Mesenchymal stem cell (in vitro differentiated cells and primary cell): ENCODE measurements at regions not wholly inside any gene's neighbourhood (a gene's known extent, or its start where the extent isn't known, plus 50 kb on each side); places are given as distances from the start of the nearest gene placed in this dataset.

Experiments used
- DNase-seq: peaks from one replicate; pipeline ENCODE4 v3.0.0-alpha.2; 2013
- H2AFZ ChIP-seq: one replicate; pipeline ENCODE4 v1.6.1; 2013; ENCODE audit warnings: low read depth, mild to moderate bottlenecking, control low read depth, inconsistent platforms, low read length, moderate library complexity
- H2AK5ac ChIP-seq: 2 replicates; pipeline ENCODE4 v1.6.1; 2013; ENCODE audit warnings: low read length, moderate library complexity, mild to moderate bottlenecking, inconsistent platforms; ENCODE audit not compliant: severe bottlenecking
- H2BK120ac ChIP-seq: one replicate; pipeline ENCODE4 v1.6.1; 2013; ENCODE audit warnings: low read depth, mild to moderate bottlenecking, inconsistent platforms, low read length, moderate library complexity
- H2BK12ac ChIP-seq, 2 experiments: one replicate each; pipeline ENCODE4 v1.6.1; 2013; ENCODE audit warnings: inconsistent platforms in 2 of 2, low read length in 2 of 2, mild to moderate bottlenecking in 2 of 2, moderate library complexity in 2 of 2, control low read depth in 1 of 2
- H2BK15ac ChIP-seq: one replicate; pipeline ENCODE4 v1.6.1; 2013; ENCODE audit warnings: mild to moderate bottlenecking, low read depth, inconsistent platforms; ENCODE audit not compliant: poor library complexity, severe bottlenecking
- H2BK5ac ChIP-seq: 2 replicates; pipeline ENCODE4 v1.6.1; 2013; ENCODE audit warnings: low read depth, mild to moderate bottlenecking, low read length, control low read depth, inconsistent platforms; ENCODE audit not compliant: poor library complexity, severe bottlenecking
- H3K14ac ChIP-seq, 2 experiments: one replicate each; pipeline ENCODE4 v1.6.1; 2013; ENCODE audit warnings: inconsistent platforms in 2 of 2, low read length in 2 of 2, control low read depth in 1 of 2, mild to moderate bottlenecking in 1 of 2, moderate library complexity in 1 of 2
- H3K18ac ChIP-seq, 2 experiments: one replicate each; pipeline ENCODE4 v1.6.1; 2013; ENCODE audit warnings: inconsistent platforms in 2 of 2, low read length in 2 of 2, control low read depth in 1 of 2, low read depth in 1 of 2, mild to moderate bottlenecking in 1 of 2
- H3K23ac ChIP-seq, 2 experiments: one replicate each; pipeline ENCODE4 v1.6.1; 2013; ENCODE audit warnings: inconsistent platforms in 2 of 2, low read length in 2 of 2, mild to moderate bottlenecking in 2 of 2, moderate library complexity in 2 of 2, control low read depth in 1 of 2
- H3K27ac ChIP-seq: 2 replicates; pipeline ENCODE4 v1.5.1; 2013; ENCODE audit warnings: mild to moderate bottlenecking, moderate library complexity, low read length, control low read depth, inconsistent platforms; ENCODE audit not compliant: poor library complexity, severe bottlenecking
- H3K27me3 ChIP-seq, 2 experiments: 2 replicates each; pipeline versions ENCODE4 v1.6.1 to v1.7.0; 2013; ENCODE audit warnings: low read length in 2 of 2, mild to moderate bottlenecking in 2 of 2, moderate library complexity in 2 of 2, control low read depth in 1 of 2, inconsistent platforms in 1 of 2; ENCODE audit not compliant: control insufficient read depth in 1 of 2, insufficient read depth in 1 of 2
- H3K36me3 ChIP-seq, 2 experiments: 2 replicates each; pipeline versions ENCODE4 v1.6.1 to v1.7.0; 2013; ENCODE audit warnings: low read length in 2 of 2, control low read depth in 1 of 2, inconsistent platforms in 1 of 2, low read depth in 1 of 2, mild to moderate bottlenecking in 1 of 2; ENCODE audit not compliant: insufficient read depth in 2 of 2, control insufficient read depth in 1 of 2
- H3K4ac ChIP-seq, 2 experiments: one replicate each; pipeline ENCODE4 v1.6.1; 2013; ENCODE audit warnings: inconsistent platforms in 2 of 2, low read length in 2 of 2, mild to moderate bottlenecking in 2 of 2, moderate library complexity in 2 of 2, control low read depth in 1 of 2, low read depth in 1 of 2
- H3K4me1 ChIP-seq: 2 replicates; pipeline ENCODE4 v1.6.1; 2013; ENCODE audit warnings: low read depth, low read length, control low read depth; ENCODE audit not compliant: control insufficient read depth, insufficient read depth
- H3K4me2 ChIP-seq: 2 replicates; pipeline ENCODE4 v1.6.1; 2013; ENCODE audit warnings: low read length, mild to moderate bottlenecking, inconsistent platforms; ENCODE audit not compliant: poor library complexity, severe bottlenecking
- H3K4me3 ChIP-seq, 2 experiments: 2 replicates each; pipeline versions ENCODE4 v1.5.1 to v1.7.0; 2013; ENCODE audit warnings: low read length in 2 of 2, mild to moderate bottlenecking in 2 of 2, control low read depth in 1 of 2, low read depth in 1 of 2; ENCODE audit not compliant: insufficient read depth in 1 of 2
- H3K79me1 ChIP-seq: replicated peaks from 2 replicates; pipeline ENCODE4 v1.6.1; 2013; ENCODE audit warnings: mild to moderate bottlenecking, control low read depth, low read length, inconsistent platforms; ENCODE audit not compliant: poor library complexity, severe bottlenecking
- H3K9ac ChIP-seq: 2 replicates; pipeline ENCODE4 v1.7.0; 2013; ENCODE audit warnings: mild to moderate bottlenecking, low read length, moderate library complexity
- H3K9me3 ChIP-seq: 2 replicates; pipeline ENCODE4 v1.7.0; 2013; ENCODE audit warnings: mild to moderate bottlenecking, low read length; ENCODE audit not compliant: control insufficient read depth
- H4K8ac ChIP-seq: one replicate; pipeline ENCODE4 v1.6.1; 2013; ENCODE audit warnings: inconsistent platforms, mild to moderate bottlenecking, low read length, moderate library complexity
- H4K91ac ChIP-seq: one replicate; pipeline ENCODE4 v1.6.1; 2013; ENCODE audit warnings: mild to moderate bottlenecking, low read length, inconsistent platforms
- WGBS: methylation state at CpG from one replicate; pipeline ENCODE4 v1.1.7; 2013; ENCODE audit warnings: mixed read lengths; 5-methylcytosine and 5-hydroxymethylcytosine counted together

- Histone ChIP-seq H3K4ac (no peak overlapping the region), H3K9ac (peak overlapping the region; percentile 17), H3K4me2 (no peak overlapping the region), H3K4me1 (no peaks in the 10 kb centered on the region), H4K8ac (no peak overlapping the region), H3K9me3 (no peaks in the 10 kb centered on the region), H3K23ac (no peak overlapping the region), H2AFZ (no peak overlapping the region), H4K91ac (no peak overlapping the region), H3K36me3 (no peaks in the 10 kb centered on the region), H2BK120ac (no peak overlapping the region), H3K14ac (no peak overlapping the region), H3K79me1 (no peaks in the 10 kb centered on the region), H2AK5ac (no peak overlapping the region), H2BK15ac (no peak overlapping the region), H2BK5ac (no peak overlapping the region), H3K27ac (no peak overlapping the region), H2BK12ac (no peak overlapping the region), H3K18ac (no peak overlapping the region), H3K27me3 (peaks cover 0 to 2% of the 10 kb centered on the region in 2 experiments), H3K4me3 (peak overlapping the region in 1 of 2 experiments; percentile 26)
- WGBS = 90% methylated on average over 5 of the region's 6 CpGs
- no peak for DNase-seq
These were observed 80.1 kb downstream of the RBM43 start for GRCh38 chr2:151181524-151181923.

- H2AFZ ChIP-seq = no peak overlapping the region
These were observed 81.5 kb downstream of the RBM43 start for GRCh38 chr2:151180123-151180522.

GRCh38 chr2:151178207-151178606 is 83.5 kb downstream of the RBM43 start:
- Histone ChIP-seq H3K9me3 (no peaks in the 10 kb centered on the region), H2AFZ (no peak overlapping the region), H3K4me3 (no peak overlapping the region), H3K27ac (no peak overlapping the region), H2BK15ac (no peak overlapping the region), H3K36me3 (no peaks in the 10 kb centered on the region), H4K91ac (no peak overlapping the region), H3K18ac (no peak overlapping the region), H2AK5ac (no peak overlapping the region), H2BK12ac (no peak overlapping the region), H3K79me1 (no peaks in the 10 kb centered on the region), H3K9ac (no peak overlapping the region), H3K4ac (no peak overlapping the region), H2BK120ac (no peak overlapping the region), H3K23ac (no peak overlapping the region), H2BK5ac (no peak overlapping the region), H3K27me3 (peaks cover 0 to 16% of the 10 kb centered on the region in 2 experiments), H3K14ac (no peak overlapping the region), H4K8ac (no peak overlapping the region), H3K4me2 (no peak overlapping the region), H3K4me1 (no peaks in the 10 kb centered on the region)
- no peak for DNase-seq
- WGBS = 75% methylated on average over 4 of the region's 5 CpGs

More at GRCh38 chr2:151180123-151180522, 81.5 kb downstream of the RBM43 start:
- Histone ChIP-seq H2BK12ac (no peak overlapping the region), H3K9me3 (no peaks in the 10 kb centered on the region), H4K8ac (no peak overlapping the region), H2BK15ac (no peak overlapping the region), H3K36me3 (no peaks in the 10 kb centered on the region), H2BK120ac (no peak overlapping the region), H3K4me1 (no peaks in the 10 kb centered on the region), H3K4ac (no peak overlapping the region), H3K18ac (no peak overlapping the region), H3K27me3 (peaks cover 0 to 6% of the 10 kb centered on the region in 2 experiments), H3K4me3 (no peak overlapping the region), H2BK5ac (no peak overlapping the region), H3K79me1 (no peaks in the 10 kb centered on the region), H4K91ac (no peak overlapping the region), H2AK5ac (no peak overlapping the region), H3K9ac (no peak overlapping the region), H3K14ac (no peak overlapping the region), H3K23ac (no peak overlapping the region), H3K4me2 (no peak overlapping the region), H3K27ac (no peak overlapping the region)
- no peak for DNase-seq
- no CpG with 5 or more reads among the region's 3 CpGs for WGBS

- Histone ChIP-seq H3K27me3 (peaks cover 0 to 16% of the 10 kb centered on the region in 2 experiments), H4K8ac (no peak overlapping the region), H3K14ac (no peak overlapping the region), H3K9ac (no peak overlapping the region), H3K4ac (no peak overlapping the region), H3K27ac (no peak overlapping the region), H3K36me3 (no peaks in the 10 kb centered on the region), H3K9me3 (no peaks in the 10 kb centered on the region), H3K4me3 (no peak overlapping the region), H3K79me1 (no peaks in the 10 kb centered on the region), H2BK12ac (no peak overlapping the region), H2BK5ac (no peak overlapping the region), H2BK15ac (no peak overlapping the region), H2AFZ (no peak overlapping the region), H4K91ac (no peak overlapping the region), H3K4me2 (no peak overlapping the region), H2BK120ac (no peak overlapping the region), H3K4me1 (no peaks in the 10 kb centered on the region), H3K23ac (no peak overlapping the region), H2AK5ac (no peak overlapping the region), H3K18ac (no peak overlapping the region)
- no peak for DNase-seq
- 88% methylated on average over 3 of the region's 4 CpGs for WGBS
These were observed 83.9 kb downstream of the RBM43 start for GRCh38 chr2:151177756-151178155.
